ENCODE measurements at regions not wholly inside any gene's neighbourhood (a gene's known extent, or its start where the extent isn't known, plus 50 kb on each side); places are given as distances from the start of the nearest gene placed in this dataset.

DNA sequence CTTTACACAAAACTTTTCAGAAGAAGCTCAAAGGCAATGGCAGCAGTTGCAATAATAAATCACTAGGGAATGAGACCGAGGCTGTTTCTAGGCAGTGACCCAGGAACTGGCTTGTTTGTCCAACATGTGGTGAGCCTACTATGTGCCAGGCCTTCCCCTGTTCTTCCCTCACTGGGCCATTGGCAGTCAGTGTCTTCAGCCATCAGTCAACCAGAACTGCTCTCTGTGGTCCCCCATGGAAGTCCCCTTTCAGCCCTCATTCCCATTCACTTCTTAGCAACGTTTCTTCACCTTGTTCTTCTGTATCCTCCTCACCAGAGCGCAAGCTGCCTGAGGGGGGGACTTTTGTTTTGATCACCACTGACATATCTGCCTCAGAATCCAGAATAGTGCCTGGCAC, 274.1 kb downstream of the RRAGC start (continued):
- TF ChIP-seq, protein P1, sequence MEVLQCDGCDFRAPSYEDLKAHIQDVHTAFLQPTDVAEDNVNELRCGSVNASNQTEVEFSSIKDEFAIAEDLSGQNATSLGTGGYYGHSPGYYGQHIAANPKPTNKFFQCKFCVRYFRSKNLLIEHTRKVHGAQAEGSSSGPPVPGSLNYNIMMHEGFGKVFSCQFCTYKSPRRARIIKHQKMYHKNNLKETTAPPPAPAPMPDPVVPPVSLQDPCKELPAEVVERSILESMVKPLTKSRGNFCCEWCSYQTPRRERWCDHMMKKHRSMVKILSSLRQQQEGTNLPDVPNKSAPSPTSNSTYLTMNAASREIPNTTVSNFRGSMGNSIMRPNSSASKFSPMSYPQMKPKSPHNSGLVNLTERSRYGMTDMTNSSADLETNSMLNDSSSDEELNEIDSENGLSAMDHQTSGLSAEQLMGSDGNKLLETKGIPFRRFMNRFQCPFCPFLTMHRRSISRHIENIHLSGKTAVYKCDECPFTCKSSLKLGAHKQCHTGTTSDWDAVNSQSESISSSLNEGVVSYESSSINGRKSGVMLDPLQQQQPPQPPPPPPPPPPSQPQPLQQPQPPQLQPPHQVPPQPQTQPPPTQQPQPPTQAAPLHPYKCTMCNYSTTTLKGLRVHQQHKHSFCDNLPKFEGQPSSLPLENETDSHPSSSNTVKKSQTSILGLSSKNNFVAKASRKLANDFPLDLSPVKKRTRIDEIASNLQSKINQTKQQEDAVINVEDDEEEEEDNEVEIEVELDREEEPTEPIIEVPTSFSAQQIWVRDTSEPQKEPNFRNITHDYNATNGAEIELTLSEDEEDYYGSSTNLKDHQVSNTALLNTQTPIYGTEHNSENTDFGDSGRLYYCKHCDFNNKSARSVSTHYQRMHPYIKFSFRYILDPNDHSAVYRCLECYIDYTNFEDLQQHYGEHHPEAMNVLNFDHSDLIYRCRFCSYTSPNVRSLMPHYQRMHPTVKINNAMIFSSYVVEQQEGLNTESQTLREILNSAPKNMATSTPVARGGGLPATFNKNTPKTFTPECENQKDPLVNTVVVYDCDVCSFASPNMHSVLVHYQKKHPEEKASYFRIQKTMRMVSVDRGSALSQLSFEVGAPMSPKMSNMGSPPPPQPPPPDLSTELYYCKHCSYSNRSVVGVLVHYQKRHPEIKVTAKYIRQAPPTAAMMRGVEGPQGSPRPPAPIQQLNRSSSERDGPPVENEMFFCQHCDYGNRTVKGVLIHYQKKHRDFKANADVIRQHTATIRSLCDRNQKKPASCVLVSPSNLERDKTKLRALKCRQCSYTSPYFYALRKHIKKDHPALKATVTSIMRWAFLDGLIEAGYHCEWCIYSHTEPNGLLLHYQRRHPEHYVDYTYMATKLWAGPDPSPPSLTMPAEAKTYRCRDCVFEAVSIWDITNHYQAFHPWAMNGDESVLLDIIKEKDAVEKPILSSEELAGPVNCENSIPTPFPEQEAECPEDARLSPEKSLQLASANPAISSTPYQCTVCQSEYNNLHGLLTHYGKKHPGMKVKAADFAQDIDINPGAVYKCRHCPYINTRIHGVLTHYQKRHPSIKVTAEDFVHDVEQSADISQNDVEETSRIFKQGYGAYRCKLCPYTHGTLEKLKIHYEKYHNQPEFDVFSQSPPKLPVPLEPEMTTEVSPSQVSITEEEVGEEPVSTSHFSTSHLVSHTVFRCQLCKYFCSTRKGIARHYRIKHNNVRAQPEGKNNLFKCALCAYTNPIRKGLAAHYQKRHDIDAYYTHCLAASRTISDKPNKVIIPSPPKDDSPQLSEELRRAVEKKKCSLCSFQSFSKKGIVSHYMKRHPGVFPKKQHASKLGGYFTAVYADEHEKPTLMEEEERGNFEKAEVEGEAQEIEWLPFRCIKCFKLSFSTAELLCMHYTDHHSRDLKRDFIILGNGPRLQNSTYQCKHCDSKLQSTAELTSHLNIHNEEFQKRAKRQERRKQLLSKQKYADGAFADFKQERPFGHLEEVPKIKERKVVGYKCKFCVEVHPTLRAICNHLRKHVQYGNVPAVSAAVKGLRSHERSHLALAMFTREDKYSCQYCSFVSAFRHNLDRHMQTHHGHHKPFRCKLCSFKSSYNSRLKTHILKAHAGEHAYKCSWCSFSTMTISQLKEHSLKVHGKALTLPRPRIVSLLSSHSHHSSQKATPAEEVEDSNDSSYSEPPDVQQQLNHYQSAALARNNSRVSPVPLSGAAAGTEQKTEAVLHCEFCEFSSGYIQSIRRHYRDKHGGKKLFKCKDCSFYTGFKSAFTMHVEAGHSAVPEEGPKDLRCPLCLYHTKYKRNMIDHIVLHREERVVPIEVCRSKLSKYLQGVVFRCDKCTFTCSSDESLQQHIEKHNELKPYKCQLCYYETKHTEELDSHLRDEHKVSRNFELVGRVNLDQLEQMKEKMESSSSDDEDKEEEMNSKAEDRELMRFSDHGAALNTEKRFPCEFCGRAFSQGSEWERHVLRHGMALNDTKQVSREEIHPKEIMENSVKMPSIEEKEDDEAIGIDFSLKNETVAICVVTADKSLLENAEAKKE (CRISPR knock-in tag; IDR thresholded peaks at IDR 0.05): no peak

DNA sequence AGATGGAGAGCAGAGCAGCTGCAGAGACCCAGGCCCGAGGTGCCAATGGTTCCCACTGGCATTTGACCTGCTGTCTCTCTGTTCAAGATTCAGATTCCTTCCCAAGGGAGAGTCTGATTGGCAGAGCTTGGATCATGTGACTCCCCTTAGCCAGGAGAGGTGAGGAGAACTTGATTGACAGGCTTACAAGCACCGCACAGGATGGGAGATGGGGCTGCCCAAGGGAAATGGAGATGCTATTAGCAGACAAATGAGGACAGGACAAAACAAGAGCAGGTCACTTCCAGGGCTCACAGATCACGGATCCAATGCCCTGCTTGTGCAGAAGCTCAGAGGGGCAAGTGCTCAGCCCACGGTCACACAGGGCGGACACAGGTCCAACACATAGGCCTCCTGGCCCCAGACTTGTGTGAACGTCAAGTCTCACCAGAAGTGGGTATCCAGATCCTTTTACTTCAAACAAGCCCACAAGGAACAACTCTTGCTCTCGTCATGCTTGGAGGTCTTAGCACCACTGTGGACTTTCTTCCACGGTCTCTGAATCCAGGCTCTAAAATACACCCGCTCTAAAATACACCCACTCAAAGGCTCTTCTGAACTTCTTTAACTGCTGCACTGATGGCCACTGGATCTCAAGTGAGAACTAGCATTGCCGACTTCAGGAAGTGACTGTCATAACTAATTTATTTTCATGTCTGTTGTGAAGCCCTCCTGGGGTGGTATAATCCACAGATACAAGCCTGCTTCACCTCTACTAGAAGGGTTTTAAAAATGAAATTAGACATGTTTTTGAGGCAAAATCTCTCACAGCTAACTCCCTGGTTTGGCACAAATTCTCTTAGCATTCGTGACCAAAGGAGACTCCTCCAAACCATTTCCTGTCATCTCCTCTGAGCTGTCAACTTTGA, 274.9 kb downstream of the RRAGC start:
- no peaks in the 10 kb centered on the region for H4K20me1 ChIP-seq (replicated peaks; ENCODE audit: insufficient read depth)
- no peaks in the 10 kb centered on the region for H3K36me3 ChIP-seq (ENCODE audit: insufficient read depth)
- H3K27ac ChIP-seq (ENCODE audit: low read depth): no peak overlapping the region
- no peak overlapping the region for H3K4me3 Mint-ChIP-seq
- H3K27me3 Mint-ChIP-seq (ENCODE audit: insufficient read depth, low read depth, poor library complexity): peaks cover 12% of the 10 kb centered on the region
- DNase-seq (ENCODE audit: low spot score): no peak
- peaks cover 8% of the 10 kb centered on the region; the same call in 2 of the 3 replicates for H3K9me3 Mint-ChIP-seq
- no peak overlapping the region for H3K4me2 ChIP-seq
- H3K27ac Mint-ChIP-seq: no peak overlapping the region
- H3K36me3 Mint-ChIP-seq (ENCODE audit: low read depth): no peaks in the 10 kb centered on the region
- no peak for ATAC-seq
- 0 out of 2 replicates have a peak, but pooled peaks cover 4% of the 10 kb centered on the region for H3K9me2 ChIP-seq (ENCODE audit: insufficient read depth)
- H3K4me1 Mint-ChIP-seq: peaks cover 12% of the 10 kb centered on the region; the same call in 2 of the 3 replicates
- no peaks in the 10 kb centered on the region for H3F3A ChIP-seq (replicated peaks; ENCODE audit: low read depth)
- H3K4me1 ChIP-seq (ENCODE audit: insufficient read depth): peaks cover 4% of the 10 kb centered on the region
- no peak overlapping the region for H3K4me3 ChIP-seq
- no peaks in the 10 kb centered on the region for H3K79me2 ChIP-seq (replicated peaks; ENCODE audit: insufficient read depth)
- H3K27me3 ChIP-seq (ENCODE audit: insufficient read depth): peaks cover 11% of the 10 kb centered on the region
- no peak overlapping the region for H2AFZ ChIP-seq
- TF ChIP-seq, protein P2, sequence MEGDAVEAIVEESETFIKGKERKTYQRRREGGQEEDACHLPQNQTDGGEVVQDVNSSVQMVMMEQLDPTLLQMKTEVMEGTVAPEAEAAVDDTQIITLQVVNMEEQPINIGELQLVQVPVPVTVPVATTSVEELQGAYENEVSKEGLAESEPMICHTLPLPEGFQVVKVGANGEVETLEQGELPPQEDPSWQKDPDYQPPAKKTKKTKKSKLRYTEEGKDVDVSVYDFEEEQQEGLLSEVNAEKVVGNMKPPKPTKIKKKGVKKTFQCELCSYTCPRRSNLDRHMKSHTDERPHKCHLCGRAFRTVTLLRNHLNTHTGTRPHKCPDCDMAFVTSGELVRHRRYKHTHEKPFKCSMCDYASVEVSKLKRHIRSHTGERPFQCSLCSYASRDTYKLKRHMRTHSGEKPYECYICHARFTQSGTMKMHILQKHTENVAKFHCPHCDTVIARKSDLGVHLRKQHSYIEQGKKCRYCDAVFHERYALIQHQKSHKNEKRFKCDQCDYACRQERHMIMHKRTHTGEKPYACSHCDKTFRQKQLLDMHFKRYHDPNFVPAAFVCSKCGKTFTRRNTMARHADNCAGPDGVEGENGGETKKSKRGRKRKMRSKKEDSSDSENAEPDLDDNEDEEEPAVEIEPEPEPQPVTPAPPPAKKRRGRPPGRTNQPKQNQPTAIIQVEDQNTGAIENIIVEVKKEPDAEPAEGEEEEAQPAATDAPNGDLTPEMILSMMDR (conservative IDR thresholded peaks at IDR 0.05; ENCODE audit: low read depth in 2 of 2): no peak
- TF ChIP-seq, protein P1 (CRISPR knock-in tag; IDR thresholded peaks at IDR 0.05): no peak
- TF ChIP-seq, protein P3, sequence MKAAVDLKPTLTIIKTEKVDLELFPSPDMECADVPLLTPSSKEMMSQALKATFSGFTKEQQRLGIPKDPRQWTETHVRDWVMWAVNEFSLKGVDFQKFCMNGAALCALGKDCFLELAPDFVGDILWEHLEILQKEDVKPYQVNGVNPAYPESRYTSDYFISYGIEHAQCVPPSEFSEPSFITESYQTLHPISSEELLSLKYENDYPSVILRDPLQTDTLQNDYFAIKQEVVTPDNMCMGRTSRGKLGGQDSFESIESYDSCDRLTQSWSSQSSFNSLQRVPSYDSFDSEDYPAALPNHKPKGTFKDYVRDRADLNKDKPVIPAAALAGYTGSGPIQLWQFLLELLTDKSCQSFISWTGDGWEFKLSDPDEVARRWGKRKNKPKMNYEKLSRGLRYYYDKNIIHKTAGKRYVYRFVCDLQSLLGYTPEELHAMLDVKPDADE (IDR thresholded peaks at IDR 0.05): no peak
- TF ChIP-seq ZNF331 (CRISPR knock-in tag; IDR thresholded peaks at IDR 0.05; ENCODE audit: low read depth): no peak

Measured in GM23338 (cell line).